Suprapubic skin (tissue), 3 donors: ENCODE measurements at regions not wholly inside any gene's neighbourhood (a gene's known extent, or its start where the extent isn't known, plus 50 kb on each side); places are given as distances from the start of the nearest gene placed in this dataset.

ENCODE experiments used
- POLR2A ChIP-seq, 2 donors: fragments of 450-650 bp; IDR thresholded peaks; one replicate each; pipeline ENCODE4 v1.6.1; 2017; ENCODE audit warnings: antibody characterized with exemption in 2 of 2, mild to moderate bottlenecking in 2 of 2, moderate library complexity in 2 of 2
- TF ChIP-seq, protein P1 (sequence below), 2 donors: fragments of 200-600 bp in 1 of 2; fragments of 450-650 bp in 1 of 2; sonication (generic) in 1 of 2; IDR thresholded peaks; one replicate each; pipeline ENCODE4 v1.5.1; 2016 to 2019; ENCODE audit warnings: antibody characterized with exemption in 2 of 2, mild to moderate bottlenecking in 1 of 2, moderate library complexity in 1 of 2

DNA sequence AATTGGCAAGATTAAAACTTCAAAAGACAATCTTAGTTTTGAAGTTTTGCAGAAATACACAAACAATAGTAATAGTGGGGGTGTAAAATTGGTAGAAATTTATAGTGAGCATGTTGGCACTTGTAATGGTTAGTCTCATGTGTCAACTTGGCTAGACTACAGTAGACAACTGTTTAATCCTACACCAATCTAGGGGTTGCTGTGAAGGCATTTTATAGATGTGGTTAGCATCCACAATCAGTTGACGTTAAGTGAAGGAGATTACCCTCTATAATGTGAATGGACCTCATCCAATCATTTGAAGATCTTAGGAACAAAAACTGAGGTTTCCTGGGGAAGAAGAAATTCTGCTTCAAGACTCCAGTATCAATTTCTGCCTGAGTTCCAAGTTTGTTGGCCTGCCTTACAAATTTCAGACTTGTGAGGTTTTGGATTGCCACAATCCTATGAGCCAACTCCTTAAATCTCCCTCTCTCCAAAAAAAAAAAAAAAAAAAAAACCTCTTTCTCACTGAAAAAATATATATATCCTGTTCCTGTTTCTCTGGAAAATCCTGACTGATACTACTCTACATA is 531.6 kb upstream of the IGFBP3 start:
- TF ChIP-seq, protein P1, sequence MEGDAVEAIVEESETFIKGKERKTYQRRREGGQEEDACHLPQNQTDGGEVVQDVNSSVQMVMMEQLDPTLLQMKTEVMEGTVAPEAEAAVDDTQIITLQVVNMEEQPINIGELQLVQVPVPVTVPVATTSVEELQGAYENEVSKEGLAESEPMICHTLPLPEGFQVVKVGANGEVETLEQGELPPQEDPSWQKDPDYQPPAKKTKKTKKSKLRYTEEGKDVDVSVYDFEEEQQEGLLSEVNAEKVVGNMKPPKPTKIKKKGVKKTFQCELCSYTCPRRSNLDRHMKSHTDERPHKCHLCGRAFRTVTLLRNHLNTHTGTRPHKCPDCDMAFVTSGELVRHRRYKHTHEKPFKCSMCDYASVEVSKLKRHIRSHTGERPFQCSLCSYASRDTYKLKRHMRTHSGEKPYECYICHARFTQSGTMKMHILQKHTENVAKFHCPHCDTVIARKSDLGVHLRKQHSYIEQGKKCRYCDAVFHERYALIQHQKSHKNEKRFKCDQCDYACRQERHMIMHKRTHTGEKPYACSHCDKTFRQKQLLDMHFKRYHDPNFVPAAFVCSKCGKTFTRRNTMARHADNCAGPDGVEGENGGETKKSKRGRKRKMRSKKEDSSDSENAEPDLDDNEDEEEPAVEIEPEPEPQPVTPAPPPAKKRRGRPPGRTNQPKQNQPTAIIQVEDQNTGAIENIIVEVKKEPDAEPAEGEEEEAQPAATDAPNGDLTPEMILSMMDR (IDR thresholded peaks at IDR 0.05): no peak
- TF ChIP-seq POLR2A (IDR thresholded peaks at IDR 0.05): no peak
